ENCODE measurements at regions not wholly inside any gene's neighbourhood (a gene's known extent, or its start where the extent isn't known, plus 50 kb on each side); places are given as distances from the start of the nearest gene placed in this dataset.

- WGBS, 2 experiments (ENCODE audit: insufficient coverage in 2 of 2), result 88% methylated on average over 2 to 3 of the region's 6 CpGs
- no peaks in the 10 kb centered on the region for H3K4me1 ChIP-seq (ENCODE audit: control insufficient read depth, insufficient read depth, low read length, poor library complexity, severe bottlenecking)
- no peak overlapping the region for H3K27ac ChIP-seq (ENCODE audit: low read depth, low read length, severe bottlenecking)
- H3K36me3 ChIP-seq (ENCODE audit: control insufficient read depth, insufficient read depth, low read length), result no peaks in the 10 kb centered on the region
- H3K9me3 ChIP-seq (ENCODE audit: control insufficient read depth, low read length), result no peaks in the 10 kb centered on the region
- no peak overlapping the region for H3K4me3 ChIP-seq (ENCODE audit: extremely low read depth, insufficient read depth, low read length, poor library complexity, severe bottlenecking)
These were observed 313.5 kb downstream of the TLE4 start for GRCh38 chr9:79885093-79885857.

GRCh38 chr9:79884546-79884945 is 312.8 kb downstream of the TLE4 start:
- Histone ChIP-seq H3K4me3 (ENCODE audit: extremely low read depth, insufficient read depth, low read length, poor library complexity, severe bottlenecking) (no peak overlapping the region), H3K4me1 (ENCODE audit: control insufficient read depth, insufficient read depth, low read length, poor library complexity, severe bottlenecking) (no peaks in the 10 kb centered on the region), H3K9me3 (ENCODE audit: control insufficient read depth, low read length) (no peaks in the 10 kb centered on the region), H3K36me3 (ENCODE audit: control insufficient read depth, insufficient read depth, low read length) (no peaks in the 10 kb centered on the region), H3K27ac (ENCODE audit: low read depth, low read length, severe bottlenecking) (no peak overlapping the region)
- WGBS, 2 experiments (ENCODE audit: insufficient coverage in 2 of 2), result 82 to 92% methylated on average over 3 to 4 of the region's 4 CpGs

GRCh38 chr9:79883073-79883645 is 311.4 kb downstream of the TLE4 start:
- Histone ChIP-seq H3K36me3 (ENCODE audit: control insufficient read depth, insufficient read depth, low read length) (no peaks in the 10 kb centered on the region), H3K27ac (ENCODE audit: low read depth, low read length, severe bottlenecking) (no peak overlapping the region), H3K4me1 (ENCODE audit: control insufficient read depth, insufficient read depth, low read length, poor library complexity, severe bottlenecking) (no peaks in the 10 kb centered on the region), H3K4me3 (ENCODE audit: extremely low read depth, insufficient read depth, low read length, poor library complexity, severe bottlenecking) (no peak overlapping the region), H3K9me3 (ENCODE audit: control insufficient read depth, low read length) (no peaks in the 10 kb centered on the region)
- 86 to 93% methylated on average over 3 of the region's 3 CpGs for WGBS, 2 experiments (ENCODE audit: insufficient coverage in 2 of 2)

GRCh38 chr9:79880626-79881025 is 308.9 kb downstream of the TLE4 start:
- H3K9me3 ChIP-seq (ENCODE audit: control insufficient read depth, low read length), result no peaks in the 10 kb centered on the region

GRCh38 chr9:79877943-79878602 is 306.3 kb downstream of the TLE4 start:
- WGBS, 2 experiments (ENCODE audit: insufficient coverage in 2 of 2), result no CpG with 5 or more reads among the region's 3 CpGs
- no peaks in the 10 kb centered on the region for H3K4me1 ChIP-seq (ENCODE audit: control insufficient read depth, insufficient read depth, low read length, poor library complexity, severe bottlenecking)
- H3K36me3 ChIP-seq (ENCODE audit: control insufficient read depth, insufficient read depth, low read length), result no peaks in the 10 kb centered on the region
- no peaks in the 10 kb centered on the region for H3K9me3 ChIP-seq (ENCODE audit: control insufficient read depth, low read length)
- no peak overlapping the region for H3K27ac ChIP-seq (ENCODE audit: low read depth, low read length, severe bottlenecking)
- H3K4me3 ChIP-seq (ENCODE audit: extremely low read depth, insufficient read depth, low read length, poor library complexity, severe bottlenecking), result no peak overlapping the region

More at GRCh38 chr9:79880626-79881025, 308.9 kb downstream of the TLE4 start:
- no peak overlapping the region for H3K27ac ChIP-seq (ENCODE audit: low read depth, low read length, severe bottlenecking)
- H3K4me3 ChIP-seq (ENCODE audit: extremely low read depth, insufficient read depth, low read length, poor library complexity, severe bottlenecking), result no peak overlapping the region
- H3K36me3 ChIP-seq (ENCODE audit: control insufficient read depth, insufficient read depth, low read length), result no peaks in the 10 kb centered on the region
- no peaks in the 10 kb centered on the region for H3K4me1 ChIP-seq (ENCODE audit: control insufficient read depth, insufficient read depth, low read length, poor library complexity, severe bottlenecking)

- no peaks in the 10 kb centered on the region for H3K9me3 ChIP-seq (ENCODE audit: control insufficient read depth, low read length)
- 94% methylated on average over 2 of the region's 2 CpGs for WGBS, 2 experiments (ENCODE audit: insufficient coverage in 2 of 2)
These were observed 296.9 kb downstream of the TLE4 start for GRCh38 chr9:79868567-79869189.

GRCh38 chr9:79862921-79863890 is 291.4 kb downstream of the TLE4 start:
- H3K4me3 ChIP-seq (ENCODE audit: extremely low read depth, insufficient read depth, low read length, poor library complexity, severe bottlenecking), result no peak overlapping the region
- 90 to 92% methylated on average over 27 to 29 of the region's 32 CpGs for WGBS, 2 experiments (ENCODE audit: insufficient coverage in 2 of 2)

More at GRCh38 chr9:79868567-79869189, 296.9 kb downstream of the TLE4 start:
- H3K4me1 ChIP-seq (ENCODE audit: control insufficient read depth, insufficient read depth, low read length, poor library complexity, severe bottlenecking), result no peaks in the 10 kb centered on the region
- no peak overlapping the region for H3K4me3 ChIP-seq (ENCODE audit: extremely low read depth, insufficient read depth, low read length, poor library complexity, severe bottlenecking)
- no peaks in the 10 kb centered on the region for H3K36me3 ChIP-seq (ENCODE audit: control insufficient read depth, insufficient read depth, low read length)
- no peak overlapping the region for H3K27ac ChIP-seq (ENCODE audit: low read depth, low read length, severe bottlenecking)

GRCh38 chr9:79858508-79858907 is 286.7 kb downstream of the TLE4 start:
- WGBS, 2 experiments (ENCODE audit: insufficient coverage in 2 of 2), result 89% methylated on average over 2 to 3 of the region's 3 CpGs
- H3K36me3 ChIP-seq (ENCODE audit: control insufficient read depth, insufficient read depth, low read length), result no peaks in the 10 kb centered on the region

More at GRCh38 chr9:79862921-79863890, 291.4 kb downstream of the TLE4 start:
- no peaks in the 10 kb centered on the region for H3K36me3 ChIP-seq (ENCODE audit: control insufficient read depth, insufficient read depth, low read length)
- H3K4me1 ChIP-seq (ENCODE audit: control insufficient read depth, insufficient read depth, low read length, poor library complexity, severe bottlenecking), result no peaks in the 10 kb centered on the region
- no peak overlapping the region for H3K27ac ChIP-seq (ENCODE audit: low read depth, low read length, severe bottlenecking)
- H3K9me3 ChIP-seq (ENCODE audit: control insufficient read depth, low read length), result no peaks in the 10 kb centered on the region

GRCh38 chr9:79857188-79857587 is 285.4 kb downstream of the TLE4 start:
- Histone ChIP-seq H3K4me3 (ENCODE audit: extremely low read depth, insufficient read depth, low read length, poor library complexity, severe bottlenecking) (no peak overlapping the region), H3K36me3 (ENCODE audit: control insufficient read depth, insufficient read depth, low read length) (no peaks in the 10 kb centered on the region), H3K9me3 (ENCODE audit: control insufficient read depth, low read length) (no peaks in the 10 kb centered on the region), H3K4me1 (ENCODE audit: control insufficient read depth, insufficient read depth, low read length, poor library complexity, severe bottlenecking) (no peaks in the 10 kb centered on the region), H3K27ac (ENCODE audit: low read depth, low read length, severe bottlenecking) (no peak overlapping the region)
- WGBS, 2 experiments (ENCODE audit: insufficient coverage in 2 of 2), result 85 to 90% methylated on average over 2 of the region's 2 CpGs

More at GRCh38 chr9:79858508-79858907, 286.7 kb downstream of the TLE4 start:
- Histone ChIP-seq H3K9me3 (ENCODE audit: control insufficient read depth, low read length) (no peaks in the 10 kb centered on the region), H3K4me3 (ENCODE audit: extremely low read depth, insufficient read depth, low read length, poor library complexity, severe bottlenecking) (no peak overlapping the region), H3K27ac (ENCODE audit: low read depth, low read length, severe bottlenecking) (no peak overlapping the region), H3K4me1 (ENCODE audit: control insufficient read depth, insufficient read depth, low read length, poor library complexity, severe bottlenecking) (no peaks in the 10 kb centered on the region)

GRCh38 chr9:79847074-79847473 is 275.3 kb downstream of the TLE4 start:
- H3K27ac ChIP-seq (ENCODE audit: low read depth, low read length, severe bottlenecking), result no peak overlapping the region
- peaks cover 5% of the 10 kb centered on the region for H3K9me3 ChIP-seq (ENCODE audit: control insufficient read depth, low read length)
- no peak overlapping the region for H3K4me3 ChIP-seq (ENCODE audit: extremely low read depth, insufficient read depth, low read length, poor library complexity, severe bottlenecking)
- H3K4me1 ChIP-seq (ENCODE audit: control insufficient read depth, insufficient read depth, low read length, poor library complexity, severe bottlenecking), result no peaks in the 10 kb centered on the region
- H3K36me3 ChIP-seq (ENCODE audit: control insufficient read depth, insufficient read depth, low read length), result no peaks in the 10 kb centered on the region
